RPMI7951 (cell line): ENCODE measurements at regions not wholly inside any gene's neighbourhood (a gene's known extent, or its start where the extent isn't known, plus 50 kb on each side); places are given as distances from the start of the nearest gene placed in this dataset.
"Not testable (repeated sequence)": the region's sequence is repeated elsewhere in the genome, so short reads cannot be mapped to it uniquely, and the experiment has no call there.

Experiments
- DNase-seq: peaks from one replicate; pipeline ENCODE4 v3.0.0-alpha.2; 2012; ENCODE audit warnings: low read depth

DNA sequence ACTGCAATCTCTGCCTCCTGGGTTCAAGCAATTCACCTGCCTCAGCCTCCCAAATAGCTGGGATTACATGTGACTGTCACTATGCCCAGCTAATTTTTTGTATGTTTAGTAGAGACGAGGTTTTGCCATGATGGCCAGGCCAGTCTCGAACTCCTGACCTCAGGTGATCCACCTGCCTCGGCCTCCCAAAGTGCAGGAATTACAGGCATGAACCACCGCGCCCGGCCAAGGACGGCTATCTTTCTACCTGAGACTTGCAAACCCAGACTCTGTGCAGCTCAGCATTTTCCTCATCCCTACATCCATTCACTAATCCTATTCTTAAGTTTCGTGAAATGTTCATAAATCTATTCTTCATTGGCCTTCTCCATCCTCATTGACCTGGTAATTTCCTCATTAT is 330.0 kb downstream of the ANTXR2 start:
- DNase-seq = no peak

DNA sequence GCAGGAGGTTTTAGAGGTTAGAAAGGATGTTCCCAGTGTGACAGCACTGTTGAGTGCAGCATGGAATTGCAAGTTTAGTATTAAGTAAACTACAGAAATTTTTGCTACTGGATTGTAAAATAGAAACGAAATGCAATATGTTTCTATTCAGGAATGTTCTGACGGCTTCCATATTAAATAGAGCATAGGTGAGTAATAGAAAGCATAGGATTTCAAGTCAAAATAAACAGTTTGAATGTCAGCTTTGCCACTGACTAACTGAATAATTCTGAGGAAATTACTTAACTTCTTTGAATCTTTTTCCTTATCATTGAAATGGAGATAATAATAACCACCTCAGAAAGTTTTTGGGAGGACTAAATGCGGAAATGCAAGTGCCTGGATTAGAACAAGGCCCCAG is 331.9 kb upstream of the GK2 start:
- no peak for DNase-seq

DNA sequence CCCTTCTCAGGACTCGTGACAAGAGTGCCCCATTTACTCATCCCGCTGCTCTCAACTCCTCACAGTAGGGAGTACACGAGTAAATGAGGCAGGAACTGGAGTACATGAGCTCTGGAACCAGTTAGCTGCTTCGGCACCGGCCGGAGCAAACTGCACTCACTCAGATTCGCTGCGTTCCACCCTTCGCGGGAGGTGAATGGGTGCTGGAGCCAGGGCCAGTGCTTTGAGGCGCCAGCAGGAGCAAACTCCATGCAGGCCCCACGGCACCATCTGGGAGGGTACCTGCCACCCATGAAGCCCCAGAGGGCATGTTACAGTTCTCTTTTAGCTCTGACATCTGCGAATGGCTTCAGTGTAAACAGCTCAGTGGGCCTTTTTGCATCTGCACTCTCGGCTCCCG is 315.5 kb upstream of the GK2 start:
- DNase-seq = no peak

- no peak for DNase-seq
These were observed 292.3 kb upstream of the GK2 start for GRCh38 chr4:79700356-79700755.

- no peak for DNase-seq
These were observed 289.4 kb upstream of the GK2 start for GRCh38 chr4:79697444-79697843.

DNA sequence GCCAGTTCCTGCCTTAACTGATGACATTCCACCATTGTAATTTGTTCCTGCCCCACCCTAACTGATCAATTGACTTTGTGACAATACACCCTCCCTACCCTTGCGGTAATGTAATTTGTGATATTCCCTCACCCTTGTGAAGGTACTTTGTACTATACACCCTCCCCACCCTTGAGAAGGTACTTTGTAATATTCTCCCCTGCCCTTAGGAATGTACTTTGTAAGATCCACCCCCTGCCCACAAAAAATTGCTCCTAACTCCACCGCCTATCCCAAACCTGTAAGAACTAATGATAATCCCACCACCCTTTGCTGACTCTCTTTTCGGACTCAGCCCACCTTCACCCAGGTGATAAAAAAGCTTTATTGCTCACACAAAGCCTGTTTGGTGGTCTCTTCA is 288.5 kb upstream of the GK2 start:
- DNase-seq = not testable (repeated sequence)

DNA sequence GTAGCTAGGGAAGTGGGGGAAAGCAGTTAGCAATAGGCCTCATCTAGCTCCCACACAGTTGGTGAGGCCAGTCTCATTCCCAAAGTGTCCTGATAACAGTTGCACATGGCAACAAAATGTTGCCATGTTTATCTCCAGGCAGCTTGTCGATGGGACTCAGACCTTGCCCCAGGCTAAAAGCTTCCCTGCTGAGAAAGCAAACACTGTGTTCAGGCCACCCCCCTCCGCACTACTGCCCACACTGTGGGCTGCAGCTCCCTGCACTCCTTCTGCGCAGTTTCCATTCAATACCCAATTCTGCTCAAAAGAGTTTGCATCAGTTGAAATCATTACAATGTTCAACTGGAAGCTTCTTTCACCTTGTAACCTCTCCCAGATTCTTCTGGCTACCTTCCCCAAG is 287.8 kb upstream of the GK2 start:
- no peak for DNase-seq

DNA sequence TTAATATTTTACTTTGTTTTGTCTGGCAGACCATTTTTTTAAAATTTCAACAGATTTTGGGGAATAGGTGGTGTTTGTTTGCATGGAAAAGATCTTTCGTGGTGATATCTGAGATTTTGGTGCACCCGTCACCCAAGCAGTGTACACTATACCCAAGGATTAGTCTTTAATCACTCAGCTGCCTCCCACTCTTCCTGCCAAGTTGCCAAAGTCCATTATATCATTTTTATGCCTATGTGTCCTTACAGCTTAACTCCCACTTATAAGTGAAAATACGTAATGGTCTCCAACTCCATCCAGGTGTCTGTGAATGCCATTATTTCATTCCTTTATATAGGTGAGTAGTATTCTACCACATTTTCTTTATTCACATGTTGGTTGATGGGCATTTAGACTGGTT is 281.7 kb upstream of the GK2 start:
- no peak for DNase-seq

DNA sequence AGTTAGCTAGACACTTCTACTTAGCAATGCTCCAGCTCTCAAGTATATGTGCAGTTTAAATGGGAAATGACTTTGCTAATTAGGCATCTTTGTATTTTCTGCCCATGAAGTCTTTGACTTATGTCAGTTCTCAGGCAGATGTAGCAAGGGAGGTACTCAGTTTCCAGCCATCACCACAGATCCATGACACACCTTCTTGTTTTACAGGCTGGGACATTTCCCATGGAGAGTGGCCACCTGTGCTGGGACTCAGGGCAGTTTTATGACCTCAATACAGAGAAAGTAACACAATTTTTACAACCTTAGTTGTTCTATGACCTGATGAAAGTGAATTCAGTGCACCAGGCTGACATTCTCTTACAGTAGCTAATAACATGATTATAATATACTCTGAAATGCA is 280.7 kb upstream of the GK2 start:
- DNase-seq = no peak

- DNase-seq = no peak
These were observed 279.0 kb upstream of the GK2 start for GRCh38 chr4:79687006-79687405.

DNA sequence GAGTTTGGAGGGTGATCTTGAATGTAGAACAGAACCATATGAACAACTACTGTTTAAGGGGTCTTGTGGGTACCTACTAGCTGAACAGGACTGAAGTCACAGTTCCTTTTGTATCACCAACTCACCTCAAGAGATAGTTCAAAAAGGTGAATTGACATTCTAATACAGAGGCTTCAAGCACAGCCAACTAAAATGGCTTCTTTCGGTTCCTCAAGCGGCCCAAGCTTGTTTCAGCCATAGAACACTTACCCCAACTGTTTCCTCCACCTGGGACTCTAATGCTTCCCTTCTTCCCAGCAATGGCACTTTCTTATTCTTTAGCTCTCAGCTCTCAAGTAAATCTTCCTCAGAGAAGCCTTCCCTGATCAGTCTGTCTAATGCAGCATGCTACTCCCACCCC is 277.5 kb upstream of the GK2 start:
- DNase-seq = no peak

DNA sequence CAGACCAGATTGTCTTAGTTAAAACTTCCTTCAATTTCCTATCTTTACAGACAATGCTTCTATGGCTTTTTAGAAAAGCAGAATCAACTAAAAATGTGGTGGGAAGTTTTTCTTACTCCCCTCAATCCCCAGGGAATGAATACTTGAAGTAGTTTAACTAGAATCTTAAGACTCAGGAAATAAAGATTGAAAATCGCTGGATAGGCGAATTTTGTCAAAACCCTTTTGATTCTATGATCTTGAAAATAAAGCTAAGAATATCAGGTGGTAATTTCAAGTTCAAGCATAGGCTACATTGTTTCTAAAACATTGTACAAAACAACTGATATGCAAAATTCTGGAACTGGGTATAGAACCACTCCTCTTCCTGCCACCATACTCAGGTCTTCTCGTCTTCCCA is 276.5 kb upstream of the GK2 start:
- DNase-seq = no peak

DNA sequence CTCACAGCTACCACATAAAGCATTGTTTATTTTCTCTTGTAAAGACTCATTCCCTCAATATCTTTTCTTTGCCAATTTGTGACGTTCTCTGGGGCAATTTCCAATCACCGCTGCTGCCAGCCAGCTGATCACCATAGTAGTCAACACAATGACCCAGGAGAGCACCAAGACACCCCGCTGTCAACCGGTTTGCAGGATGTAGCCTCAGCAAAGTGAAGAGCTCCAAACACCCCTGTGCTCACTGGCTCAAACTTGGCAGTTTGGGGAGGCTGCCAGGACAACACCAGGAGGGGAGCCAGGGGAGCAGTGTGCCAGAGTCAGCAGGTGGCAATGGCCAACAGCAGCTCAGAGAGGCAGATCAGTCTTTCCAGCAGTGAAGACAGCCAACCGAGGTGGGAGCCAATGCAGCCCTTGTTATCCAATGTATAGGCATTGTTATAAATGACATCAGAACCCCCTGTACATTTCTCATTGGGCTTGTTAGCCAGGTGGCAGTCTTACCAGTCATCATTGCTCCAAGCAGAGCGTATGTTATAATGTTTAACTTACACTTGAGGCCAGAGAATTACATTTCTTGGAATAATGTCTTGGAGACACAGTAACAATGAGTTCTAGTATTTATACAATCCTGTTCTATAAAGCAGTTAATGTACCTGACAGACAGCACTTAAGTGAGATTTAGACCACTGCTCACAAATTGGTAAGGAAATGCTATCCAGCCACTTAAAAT is 274.9 kb upstream of the GK2 start:
- no peak for DNase-seq

GRCh38 chr4:79682161-79682560 is 274.1 kb upstream of the GK2 start:
- DNase-seq = no peak

DNA sequence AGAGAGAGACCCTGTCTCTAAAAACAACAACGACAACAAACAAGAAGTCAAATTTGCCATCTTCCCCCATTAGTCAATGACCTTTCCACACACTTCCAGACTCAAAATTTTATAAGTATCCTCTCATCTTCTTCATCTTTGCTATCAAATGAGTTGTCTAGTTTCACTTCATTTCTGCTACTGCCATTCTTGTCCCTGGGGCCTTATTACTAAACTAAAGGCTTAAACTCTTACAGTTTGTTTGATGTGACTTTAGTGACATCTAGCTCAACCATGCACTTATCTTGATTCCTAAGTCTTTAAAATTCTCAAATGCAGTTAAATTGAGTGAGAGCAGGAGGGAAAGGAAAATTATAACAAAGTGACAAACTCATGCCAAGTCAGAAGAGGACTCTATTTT is 271.8 kb upstream of the GK2 start:
- no peak for DNase-seq

DNA sequence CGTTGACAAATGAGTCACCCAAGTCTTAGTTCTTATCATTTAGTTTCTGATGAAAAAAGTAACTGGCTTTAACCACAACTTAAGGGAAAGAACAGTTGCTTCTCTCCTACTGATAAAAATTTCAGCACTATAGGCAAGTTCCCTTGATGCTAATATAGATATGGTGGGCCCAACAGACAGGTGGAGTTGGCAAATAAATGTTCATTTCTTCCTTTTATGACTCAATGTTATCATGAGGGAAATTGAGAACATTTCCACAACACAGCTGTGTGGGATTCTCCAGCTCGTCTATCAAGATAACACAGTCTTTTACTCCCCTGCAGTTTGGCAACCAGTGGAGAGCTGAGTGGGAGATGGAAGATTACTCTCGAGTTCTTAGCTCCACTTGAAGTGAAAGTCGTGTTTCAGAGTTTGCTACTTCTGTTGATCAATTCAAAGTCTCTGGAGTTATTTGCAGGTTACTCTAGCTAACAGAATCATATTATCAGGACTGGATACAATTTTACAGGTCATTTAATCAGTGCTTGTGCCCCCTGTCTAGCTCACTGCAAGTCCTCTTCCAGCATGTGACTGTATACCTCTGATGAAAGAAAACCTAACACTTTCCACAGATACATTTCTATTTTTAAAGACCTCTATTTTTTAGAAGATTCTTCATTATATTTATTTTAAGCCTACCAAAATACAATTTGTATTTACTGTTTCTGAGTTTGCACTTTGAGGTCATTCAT is 270.6 kb upstream of the GK2 start:
- no peak for DNase-seq

- no peak for DNase-seq
These were observed 268.7 kb upstream of the GK2 start for GRCh38 chr4:79676705-79677104.

- DNase-seq = not testable (repeated sequence)
These were observed 266.9 kb upstream of the GK2 start for GRCh38 chr4:79674906-79675305.

- DNase-seq = no peak
These were observed 265.9 kb upstream of the GK2 start for GRCh38 chr4:79673898-79674297.

GRCh38 chr4:79673377-79673776 is 265.3 kb upstream of the GK2 start:
- no peak for DNase-seq

GRCh38 chr4:79666875-79667274 is 258.8 kb upstream of the GK2 start:
- DNase-seq = no peak

- DNase-seq = no peak
These were observed 258.1 kb upstream of the GK2 start for GRCh38 chr4:79666112-79666511.

- DNase-seq = no peak
These were observed 255.8 kb upstream of the GK2 start for GRCh38 chr4:79663865-79664264.

DNA sequence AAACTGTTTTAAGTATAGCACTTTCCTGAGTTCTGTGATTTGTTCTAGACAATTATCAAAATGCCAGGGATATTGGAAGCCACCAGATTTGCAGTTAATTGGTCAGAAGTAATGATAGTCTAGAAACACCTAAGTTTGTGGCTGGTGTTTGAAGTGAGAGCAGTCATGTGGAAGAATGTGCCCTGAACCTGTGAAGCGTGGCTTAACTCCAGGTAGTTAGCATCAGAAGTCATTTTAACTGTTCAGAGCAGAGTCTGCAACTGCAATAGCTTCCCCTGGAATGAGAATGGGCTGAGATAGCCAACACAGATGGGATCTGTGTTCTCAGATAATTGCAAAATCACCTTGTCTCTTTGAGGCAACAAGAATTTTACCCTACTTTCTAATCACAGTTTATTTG is 255.1 kb upstream of the GK2 start:
- no peak for DNase-seq
